ENCODE measurements at regions not wholly inside any gene's neighbourhood (a gene's known extent, or its start where the extent isn't known, plus 50 kb on each side); places are given as distances from the start of the nearest gene placed in this dataset.

DNA sequence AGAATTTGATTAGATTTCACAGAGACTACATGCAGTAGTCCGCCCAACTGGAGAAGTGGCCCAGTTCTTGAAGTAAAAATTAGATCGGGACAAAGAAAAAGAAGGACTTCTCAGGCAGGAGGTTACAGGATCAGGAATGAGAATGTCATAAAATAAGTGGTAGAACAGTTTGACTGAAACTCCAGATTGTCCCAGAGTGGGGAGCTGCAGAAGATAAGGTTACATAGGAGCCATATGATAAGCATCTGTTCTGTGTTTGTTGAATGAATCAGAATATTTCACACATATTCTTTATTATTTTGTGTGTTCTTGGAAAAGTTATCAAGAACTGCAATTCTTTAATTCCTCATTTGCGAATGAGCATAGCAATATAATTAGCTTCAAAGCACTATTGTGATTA, 210.6 kb downstream of the AASDHPPT start:
- no peak overlapping the region for H3K4me3 ChIP-seq (ENCODE audit: low read length)
- TF ChIP-seq EZH2phosphoT487 (IDR thresholded peaks at IDR 0.05; ENCODE audit: borderline replicate concordance, low read length) (no peak), CTCF (IDR thresholded peaks at IDR 0.05; ENCODE audit: low read depth, low read length, poor library complexity, severe bottlenecking) (no peak)
- no peak overlapping the region for H3K4me2 ChIP-seq (ENCODE audit: low read length)

GRCh38 chr11:106288822-106289387, 211.4 kb downstream of the AASDHPPT start:
- Histone ChIP-seq H3K4me1 (ENCODE audit: control insufficient read depth, low read length) (no peaks in the 10 kb centered on the region), H3K4me3 (ENCODE audit: low read length) (no peak overlapping the region), H3K4me2 (ENCODE audit: low read length) (no peak overlapping the region), H4K20me1 (ENCODE audit: control insufficient read depth, insufficient read depth, low read depth, low read length) (no peaks in the 10 kb centered on the region), H3K9me2 (replicated peaks; ENCODE audit: control insufficient read depth, low read length) (no peaks in the 10 kb centered on the region), H3F3A (ENCODE audit: control insufficient read depth, insufficient read depth) (no peaks in the 10 kb centered on the region), H3K9me3 (ENCODE audit: control insufficient read depth, insufficient read depth, low read length) (no peaks in the 10 kb centered on the region), H3K27me3 (ENCODE audit: control insufficient read depth, low read length) (no peaks in the 10 kb centered on the region), H3K27ac (ENCODE audit: low read depth, low read length) (no peak overlapping the region), H3K36me3 (ENCODE audit: control insufficient read depth, low read length) (no peaks in the 10 kb centered on the region), H3K79me2 (ENCODE audit: control insufficient read depth, low read length) (no peaks in the 10 kb centered on the region)
- TF ChIP-seq EZH2phosphoT487 (IDR thresholded peaks at IDR 0.05; ENCODE audit: borderline replicate concordance, low read length) (no peak), CTCF (IDR thresholded peaks at IDR 0.05; ENCODE audit: low read depth, low read length, poor library complexity, severe bottlenecking) (no peak)

More for the DNA sequence above, 210.6 kb downstream of the AASDHPPT start:
- H3K79me2 ChIP-seq (ENCODE audit: control insufficient read depth, low read length): no peaks in the 10 kb centered on the region
- no peaks in the 10 kb centered on the region for H3K9me2 ChIP-seq (replicated peaks; ENCODE audit: control insufficient read depth, low read length)
- no peak overlapping the region for H3K27ac ChIP-seq (ENCODE audit: low read depth, low read length)
- H3K9me3 ChIP-seq (ENCODE audit: control insufficient read depth, insufficient read depth, low read length): no peaks in the 10 kb centered on the region
- H3F3A ChIP-seq (ENCODE audit: control insufficient read depth, insufficient read depth): no peaks in the 10 kb centered on the region
- no peaks in the 10 kb centered on the region for H3K27me3 ChIP-seq (ENCODE audit: control insufficient read depth, low read length)
- no peaks in the 10 kb centered on the region for H3K36me3 ChIP-seq (ENCODE audit: control insufficient read depth, low read length)
- no peaks in the 10 kb centered on the region for H3K4me1 ChIP-seq (ENCODE audit: control insufficient read depth, low read length)
- H4K20me1 ChIP-seq (ENCODE audit: control insufficient read depth, insufficient read depth, low read depth, low read length): no peaks in the 10 kb centered on the region

GRCh38 chr11:106292526-106292925, 215.1 kb downstream of the AASDHPPT start:
- Histone ChIP-seq H3K27ac (ENCODE audit: low read depth, low read length) (no peak overlapping the region), H3K79me2 (ENCODE audit: control insufficient read depth, low read length) (no peaks in the 10 kb centered on the region), H3K9me3 (ENCODE audit: control insufficient read depth, insufficient read depth, low read length) (no peaks in the 10 kb centered on the region), H3K36me3 (ENCODE audit: control insufficient read depth, low read length) (no peaks in the 10 kb centered on the region), H3K27me3 (ENCODE audit: control insufficient read depth, low read length) (no peaks in the 10 kb centered on the region), H4K20me1 (ENCODE audit: control insufficient read depth, insufficient read depth, low read depth, low read length) (no peaks in the 10 kb centered on the region), H3K4me1 (ENCODE audit: control insufficient read depth, low read length) (no peaks in the 10 kb centered on the region), H3K4me3 (ENCODE audit: low read length) (no peak overlapping the region), H3K9me2 (replicated peaks; ENCODE audit: control insufficient read depth, low read length) (no peaks in the 10 kb centered on the region), H3K4me2 (ENCODE audit: low read length) (no peak overlapping the region), H3F3A (ENCODE audit: control insufficient read depth, insufficient read depth) (no peaks in the 10 kb centered on the region)
- TF ChIP-seq EZH2phosphoT487 (IDR thresholded peaks at IDR 0.05; ENCODE audit: borderline replicate concordance, low read length): no peak
- TF ChIP-seq CTCF (IDR thresholded peaks at IDR 0.05; ENCODE audit: low read depth, low read length, poor library complexity, severe bottlenecking): no peak
